D721Med (cell line): ENCODE measurements at regions not wholly inside any gene's neighbourhood (a gene's known extent, or its start where the extent isn't known, plus 50 kb on each side); places are given as distances from the start of the nearest gene placed in this dataset.

ENCODE experiments used
- DNase-seq: peaks from one replicate; pipeline ENCODE4 v3.0.0; 2011; ENCODE audit warnings: low spot score; ENCODE audit not compliant: insufficient read length
- FAIRE-seq: peaks from 2 replicates; lab custom pipeline; 2011; peaks lifted over from hg19 to GRCh38; lab: Jason Lieb, UNC
- CTCF ChIP-seq: IDR thresholded peaks from 2 replicates; pipeline ENCODE4 v1.5.1; 2012; ENCODE audit warnings: mild to moderate bottlenecking, control low read depth; ENCODE audit not compliant: insufficient read depth; ENCODE audit errors: missing control alignments

GRCh38 chr22:34722901-34723300 lies 343.1 kb upstream of the ISX start:
- no peak for TF ChIP-seq CTCF
- no peak for FAIRE-seq
- DNase-seq = no peak

GRCh38 chr22:34736081-34736480 lies 329.9 kb upstream of the ISX start:
- no peak for TF ChIP-seq CTCF
- FAIRE-seq (no peak), DNase-seq (no peak)

- no peak for TF ChIP-seq CTCF
- DNase-seq (no peak), FAIRE-seq (no peak)
Observed at GRCh38 chr22:34738661-34739400, 327.1 kb upstream of the ISX start.

GRCh38 chr22:34743110-34743751 lies 322.7 kb upstream of the ISX start:
- FAIRE-seq = no peak
- DNase-seq = no peak
- no peak for TF ChIP-seq CTCF

- FAIRE-seq (no peak), DNase-seq (no peak)
- TF ChIP-seq CTCF = no peak
Observed at GRCh38 chr22:34760276-34761008, 305.5 kb upstream of the ISX start.

- TF ChIP-seq CTCF = no peak
- FAIRE-seq (no peak), DNase-seq (no peak)
Observed at GRCh38 chr22:34761111-34761510, 304.8 kb upstream of the ISX start.
